VCaP (cell line): ENCODE measurements at regions not wholly inside any gene's neighbourhood (a gene's known extent, or its start where the extent isn't known, plus 50 kb on each side); places are given as distances from the start of the nearest gene placed in this dataset.
"Not testable (repeated sequence)": the region's sequence is repeated elsewhere in the genome, so short reads cannot be mapped to it uniquely, and the experiment has no call there.

Experiments used
- H3K27ac ChIP-seq: fragments of 450-650 bp; 2 replicates; pipeline ENCODE4 v1.5.1; 2017
- TF ChIP-seq, protein P1 (sequence below): fragments of 450-650 bp; conservative IDR thresholded peaks from 2 replicates; pipeline ENCODE4 v1.5.1; 2017; ENCODE audit warnings: mild to moderate bottlenecking, moderate library complexity

DNA sequence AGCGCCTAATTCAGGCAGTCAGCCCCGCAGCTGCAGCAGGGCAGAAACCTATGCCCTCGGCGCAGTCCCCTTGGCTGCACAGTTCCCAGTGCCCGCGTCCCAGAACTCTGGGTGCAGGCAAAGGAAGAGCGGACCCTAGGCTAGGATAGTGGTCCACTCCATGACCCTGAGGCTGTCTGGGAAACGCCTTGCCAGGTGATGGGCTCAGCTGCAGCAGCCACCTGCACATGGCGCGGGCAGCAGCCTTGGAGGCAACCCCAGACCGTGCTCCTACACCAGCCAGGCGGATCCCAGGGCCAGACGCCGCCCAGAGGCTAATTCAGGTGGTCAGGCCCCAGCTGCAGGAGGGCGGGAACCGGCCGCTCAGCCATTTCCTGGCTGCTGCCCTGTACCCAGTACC, 83.0 kb downstream of the POTEC start:
- H3K27ac ChIP-seq: not testable (repeated sequence)

DNA sequence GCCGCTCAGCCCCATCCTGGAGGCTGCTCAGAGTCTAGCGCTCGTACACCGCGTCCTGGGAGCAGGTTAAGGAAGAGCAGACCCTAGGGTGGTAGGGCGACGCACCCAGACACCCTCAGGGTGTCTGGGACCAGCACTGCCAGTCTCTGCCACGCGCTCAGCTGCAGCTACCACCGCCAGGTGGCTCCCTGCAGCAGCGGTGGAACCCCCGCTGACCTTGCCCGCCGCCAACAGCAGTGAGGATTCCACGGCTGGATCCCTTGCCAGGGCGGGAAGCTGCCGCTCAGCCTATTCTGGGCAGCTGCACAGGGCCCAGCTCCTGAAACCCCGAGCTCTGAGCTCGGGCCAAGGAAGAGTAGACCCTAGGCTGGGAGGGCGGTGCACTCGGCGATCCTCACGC, 83.6 kb downstream of the POTEC start:
- H3K27ac ChIP-seq: not testable (repeated sequence)

DNA sequence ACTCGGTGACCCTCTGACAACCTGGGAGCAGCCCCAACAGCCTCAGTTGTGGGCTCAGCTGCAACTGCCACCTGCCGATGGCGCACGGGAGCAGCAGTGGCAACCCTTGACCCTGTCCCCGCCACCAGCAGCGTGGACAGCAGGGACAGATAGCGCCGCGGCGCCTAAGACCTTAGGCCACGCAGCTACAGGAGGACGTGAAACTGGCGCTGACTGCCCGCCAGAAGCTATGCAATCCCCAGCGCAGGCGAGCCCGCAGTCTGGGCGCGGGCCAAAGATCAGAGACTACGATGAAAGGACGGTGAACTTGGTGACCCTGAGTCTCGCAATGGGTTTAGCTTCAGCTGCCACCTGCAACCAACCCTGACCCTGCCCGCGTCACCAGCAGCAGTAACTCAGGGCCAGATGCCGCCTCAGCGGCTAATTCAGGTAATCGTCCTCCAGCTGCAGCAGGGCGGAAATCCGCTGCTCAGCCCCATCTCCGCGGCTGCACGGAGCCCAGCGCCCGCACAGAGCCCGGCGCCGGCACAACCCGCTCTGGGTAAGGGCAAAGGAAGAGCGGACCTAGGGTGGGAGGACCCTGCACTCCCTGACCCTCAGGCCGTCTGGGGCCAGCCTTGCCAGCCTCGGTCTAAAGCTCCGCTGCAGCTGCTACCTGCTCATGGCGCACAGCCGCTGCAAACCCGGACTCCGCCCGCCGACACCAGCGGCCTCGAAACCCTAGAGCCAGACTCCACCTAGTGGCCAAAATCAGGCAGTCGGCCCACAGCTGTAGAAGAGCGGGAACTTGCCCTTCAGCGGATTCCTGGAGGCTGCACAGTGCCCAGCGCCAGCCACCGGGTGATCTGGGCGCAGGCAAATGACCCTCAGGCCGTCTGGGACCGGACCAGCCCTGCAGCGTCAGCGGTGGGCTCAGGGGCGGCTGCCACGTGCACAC, 85.1 kb downstream of the POTEC start:
- not testable (repeated sequence) for H3K27ac ChIP-seq

DNA sequence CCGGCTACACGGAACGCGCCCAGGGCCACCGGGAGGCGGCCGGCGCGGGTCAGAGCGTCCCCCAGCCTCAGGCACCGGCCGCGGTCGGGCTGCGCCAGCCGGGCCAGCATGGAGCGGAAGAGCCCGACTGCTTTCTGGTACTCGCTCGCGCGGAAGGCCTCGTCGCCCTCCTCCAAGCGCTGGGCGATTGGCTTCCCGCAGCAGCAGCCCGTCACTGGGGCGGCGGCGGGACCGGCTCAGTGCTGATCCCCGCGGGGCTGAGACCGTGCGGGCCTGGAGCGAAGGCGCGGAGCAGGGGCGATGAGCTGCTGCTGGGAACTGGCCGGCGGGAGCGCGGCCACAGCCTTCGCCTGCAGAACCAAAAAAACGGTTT, 92.8 kb downstream of the POTEC start:
- peak overlapping the region; percentile 45; the same call in 1 of the 2 replicates for H3K27ac ChIP-seq

DNA sequence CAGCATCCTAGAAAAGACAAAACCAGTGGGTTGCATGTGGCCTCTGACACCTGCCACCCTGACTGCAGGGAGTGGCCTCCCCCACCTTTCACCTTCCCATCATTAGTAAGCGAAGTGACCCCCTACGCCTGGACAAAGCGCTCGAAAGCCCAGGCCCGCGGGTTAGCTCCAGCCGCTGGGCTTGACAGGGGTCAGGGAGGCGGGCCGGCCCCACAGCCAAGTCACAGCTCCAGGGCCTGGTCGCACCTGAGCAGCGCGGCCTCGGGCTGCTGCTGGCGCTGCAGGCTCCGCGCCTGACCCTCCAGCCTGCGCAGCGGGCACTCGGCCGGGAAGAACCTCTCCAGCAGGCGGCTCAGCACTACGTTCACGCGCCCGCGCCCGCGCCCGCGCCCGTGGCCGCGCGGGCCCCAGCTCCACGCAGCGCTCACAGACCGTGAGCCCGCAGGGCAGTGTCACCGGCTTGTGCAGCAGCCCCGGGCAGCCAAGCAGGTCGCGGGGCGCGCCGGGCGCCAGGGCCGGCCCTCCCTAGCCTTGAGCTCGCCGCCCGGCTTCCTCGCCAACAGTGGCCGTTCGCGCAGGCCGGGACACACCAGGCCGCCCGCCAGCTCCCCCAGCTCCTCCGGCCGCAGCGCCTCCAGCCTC, 93.3 kb downstream of the POTEC start:
- peak overlapping the region; percentile 45; the same call in 1 of the 2 replicates for H3K27ac ChIP-seq

DNA sequence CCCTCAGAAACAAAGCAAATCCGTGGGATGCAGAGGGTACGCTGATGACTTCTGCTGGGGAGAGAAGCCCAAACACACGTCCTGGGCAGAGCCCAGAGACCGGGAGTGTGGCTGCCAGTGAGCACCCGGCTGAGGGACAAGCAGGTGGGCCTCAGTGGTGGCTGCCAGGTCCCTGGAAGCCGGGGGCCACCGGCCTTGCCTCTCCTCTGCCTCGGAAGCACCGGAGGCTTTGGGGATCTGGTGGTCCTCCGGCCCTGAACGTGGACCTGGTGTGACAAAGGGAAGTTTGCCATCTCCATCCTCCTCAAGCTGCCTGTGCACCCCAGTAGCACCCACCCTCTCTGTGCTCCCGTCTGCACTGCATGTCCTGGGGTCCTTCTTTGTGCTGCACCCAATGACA, 94.3 kb downstream of the POTEC start:
- not testable (repeated sequence) for H3K27ac ChIP-seq

DNA sequence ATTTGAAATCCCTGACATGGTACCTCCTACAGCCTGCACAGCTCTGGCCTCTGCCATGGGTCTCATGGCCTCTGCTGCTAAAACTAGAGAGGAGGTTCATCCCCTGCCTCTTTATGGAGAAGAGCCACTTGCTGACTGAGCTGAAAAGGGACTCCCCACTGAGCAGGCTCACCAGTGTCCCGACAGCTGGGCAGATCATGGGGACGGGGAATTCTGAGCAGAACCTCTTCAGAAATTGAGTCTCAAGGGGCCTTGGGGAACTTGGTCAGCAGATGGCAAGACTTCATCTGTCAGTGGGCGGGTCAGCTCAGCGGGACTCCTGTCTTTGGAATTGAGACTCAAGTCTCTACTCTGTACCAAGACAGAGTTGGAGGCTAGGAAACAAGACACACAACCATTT, 95.7 kb downstream of the POTEC start:
- not testable (repeated sequence) for H3K27ac ChIP-seq

DNA sequence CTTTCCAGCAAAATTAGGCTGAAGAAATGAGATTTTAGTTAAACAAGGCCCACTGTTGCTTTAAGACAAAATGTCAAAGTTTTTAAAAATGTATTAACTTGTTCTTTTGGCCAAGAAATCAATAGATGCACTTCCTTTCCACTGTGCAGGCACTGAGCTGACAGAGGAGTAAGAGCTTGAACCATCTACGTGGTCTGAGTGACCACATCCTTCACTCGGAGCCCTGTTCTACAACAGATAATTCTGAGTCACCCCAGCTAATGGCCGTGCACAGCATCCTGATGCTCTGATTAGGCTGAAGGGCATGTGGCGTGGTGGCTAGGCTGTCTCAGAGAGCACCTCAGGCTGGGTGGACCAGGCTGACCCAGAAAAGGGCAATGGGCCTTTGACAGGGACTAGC, 107.9 kb downstream of the POTEC start:
- not testable (repeated sequence) for H3K27ac ChIP-seq

DNA sequence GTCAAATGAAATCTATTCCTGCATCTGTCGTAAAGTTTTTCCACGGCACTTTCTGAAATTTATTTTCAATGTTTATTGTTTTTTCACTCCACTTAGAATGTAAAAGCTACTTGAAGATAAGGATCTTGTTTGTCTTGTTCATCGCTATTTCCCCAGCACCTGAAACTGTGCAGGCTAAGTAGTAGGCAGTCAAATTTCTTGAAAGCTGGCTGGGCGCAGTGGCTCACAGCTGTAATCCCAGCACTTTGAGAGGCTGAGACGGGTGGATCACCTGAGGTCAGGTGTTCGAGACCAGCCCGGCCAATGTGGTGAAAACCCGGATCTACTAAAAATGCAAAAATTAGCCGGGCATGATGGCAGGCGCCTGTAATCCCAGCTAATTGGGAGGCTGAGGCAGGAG, 111.0 kb downstream of the POTEC start:
- H3K27ac ChIP-seq: not testable (repeated sequence)

DNA sequence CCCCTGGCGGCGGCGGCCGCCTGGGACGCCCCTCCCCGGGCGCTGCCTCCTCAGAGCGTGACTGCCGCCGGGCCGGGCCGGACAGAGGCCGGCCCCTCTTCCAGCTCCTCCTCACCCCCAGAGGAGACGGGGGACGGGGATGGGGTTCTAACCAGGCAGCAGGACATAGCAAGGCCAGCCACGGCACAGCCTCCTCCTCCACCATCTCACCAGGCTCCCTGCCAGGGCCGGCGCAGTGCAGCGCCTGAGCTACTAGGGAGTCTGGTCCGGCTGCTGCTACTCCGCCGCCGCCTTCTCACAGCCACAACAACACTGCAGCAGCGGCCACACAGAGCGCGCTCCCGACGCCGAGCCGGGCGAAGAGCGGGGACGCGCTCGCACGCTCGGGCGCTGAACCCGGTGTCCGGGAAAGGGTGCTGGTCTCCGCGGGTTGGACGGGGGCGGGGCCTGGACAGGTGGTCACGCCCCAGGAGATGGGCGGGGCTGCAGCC, 112.3 kb downstream of the POTEC start:
- TF ChIP-seq, protein P1, sequence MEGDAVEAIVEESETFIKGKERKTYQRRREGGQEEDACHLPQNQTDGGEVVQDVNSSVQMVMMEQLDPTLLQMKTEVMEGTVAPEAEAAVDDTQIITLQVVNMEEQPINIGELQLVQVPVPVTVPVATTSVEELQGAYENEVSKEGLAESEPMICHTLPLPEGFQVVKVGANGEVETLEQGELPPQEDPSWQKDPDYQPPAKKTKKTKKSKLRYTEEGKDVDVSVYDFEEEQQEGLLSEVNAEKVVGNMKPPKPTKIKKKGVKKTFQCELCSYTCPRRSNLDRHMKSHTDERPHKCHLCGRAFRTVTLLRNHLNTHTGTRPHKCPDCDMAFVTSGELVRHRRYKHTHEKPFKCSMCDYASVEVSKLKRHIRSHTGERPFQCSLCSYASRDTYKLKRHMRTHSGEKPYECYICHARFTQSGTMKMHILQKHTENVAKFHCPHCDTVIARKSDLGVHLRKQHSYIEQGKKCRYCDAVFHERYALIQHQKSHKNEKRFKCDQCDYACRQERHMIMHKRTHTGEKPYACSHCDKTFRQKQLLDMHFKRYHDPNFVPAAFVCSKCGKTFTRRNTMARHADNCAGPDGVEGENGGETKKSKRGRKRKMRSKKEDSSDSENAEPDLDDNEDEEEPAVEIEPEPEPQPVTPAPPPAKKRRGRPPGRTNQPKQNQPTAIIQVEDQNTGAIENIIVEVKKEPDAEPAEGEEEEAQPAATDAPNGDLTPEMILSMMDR: peak; percentile 36; the same call in 1 of the 2 replicates
- peak overlapping the region; percentile 50; the same call in 1 of the 2 replicates for H3K27ac ChIP-seq

DNA sequence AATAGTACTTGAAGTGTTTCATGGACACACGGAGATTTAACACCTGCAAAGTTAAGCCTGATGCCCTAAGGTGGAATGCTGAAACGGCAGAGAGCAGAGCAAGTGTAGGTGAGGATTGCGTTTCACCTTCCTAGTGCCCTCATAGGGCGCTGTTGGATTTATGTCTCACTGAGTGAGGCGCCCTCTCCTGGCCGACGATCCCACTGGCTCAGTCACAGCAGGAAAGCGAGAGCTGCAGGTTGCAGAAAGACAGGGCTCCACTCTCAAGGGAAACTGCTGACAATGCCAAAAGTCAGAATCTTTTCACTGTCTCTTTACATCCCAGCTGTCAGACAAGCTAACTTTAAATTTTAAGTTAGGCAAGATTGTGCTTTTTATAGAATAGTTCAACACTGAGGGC, 127.6 kb downstream of the POTEC start:
- H3K27ac ChIP-seq: not testable (repeated sequence)

DNA sequence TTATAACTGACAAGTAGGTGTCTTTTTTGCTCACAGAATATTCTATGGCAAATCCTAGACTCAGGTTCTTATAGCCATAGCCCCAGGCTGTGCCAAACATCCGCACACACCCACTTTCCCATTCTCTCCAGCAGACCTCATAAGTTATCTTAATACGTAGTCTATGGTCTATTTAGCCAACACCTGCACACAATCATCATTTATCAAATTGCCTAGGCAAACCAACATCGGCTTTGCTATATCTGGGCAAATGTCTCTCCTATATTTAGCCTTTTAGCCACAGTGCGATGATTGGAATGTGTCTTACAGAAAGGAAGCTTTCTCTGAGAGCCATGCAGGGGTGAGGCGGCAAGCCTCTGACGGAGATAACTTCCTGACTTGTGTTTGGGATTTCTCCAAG, 128.0 kb downstream of the POTEC start:
- H3K27ac ChIP-seq: not testable (repeated sequence)

DNA sequence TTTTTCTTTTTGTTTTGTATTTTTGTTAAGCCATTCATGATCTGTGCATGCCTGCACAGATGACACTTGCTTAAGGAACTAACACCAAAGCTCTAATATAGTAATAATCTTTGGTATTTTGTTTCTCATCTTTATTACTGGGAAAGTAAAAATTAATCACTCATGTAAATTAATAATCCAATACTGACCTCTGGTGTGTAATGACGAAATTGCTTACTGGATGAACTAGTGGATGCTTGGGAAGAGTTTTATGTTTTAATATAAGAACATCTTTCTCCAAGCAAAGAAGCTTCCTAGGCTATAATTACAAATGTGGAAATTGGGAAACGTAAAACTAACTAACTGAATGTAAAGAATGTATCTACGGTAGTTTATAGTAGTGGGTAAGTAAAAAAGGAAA, 147.9 kb downstream of the POTEC start:
- TF ChIP-seq, protein P1: peak; percentile 28; the same call in 1 of the 2 replicates
- not testable (repeated sequence) for H3K27ac ChIP-seq

DNA sequence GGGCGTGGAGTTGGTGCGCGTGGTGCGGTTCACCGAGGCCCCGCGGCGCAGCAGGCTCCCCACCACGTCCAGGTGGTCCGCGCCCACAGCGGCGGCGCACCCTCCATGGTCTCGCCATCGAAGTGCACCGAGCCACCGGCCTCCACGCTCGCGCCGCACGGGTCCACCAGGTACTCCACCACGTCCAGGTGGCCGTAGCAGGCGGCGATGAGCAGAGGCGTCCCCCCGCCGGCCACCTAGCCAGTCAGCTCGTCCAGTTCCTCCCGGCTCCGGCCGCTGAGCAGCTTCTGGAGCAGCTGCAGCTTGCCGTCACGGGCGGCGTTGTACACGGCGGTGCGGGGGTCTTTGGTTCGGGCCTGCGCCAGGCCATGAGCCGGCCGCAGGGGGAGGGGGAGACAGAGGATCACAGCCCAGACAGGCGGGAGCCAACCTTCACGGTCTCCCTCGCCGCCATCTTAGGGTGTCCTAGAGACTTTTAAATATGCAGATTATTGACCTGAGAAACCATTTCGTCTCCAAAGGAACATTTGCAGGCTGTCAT, 149.8 kb downstream of the POTEC start:
- H3K27ac ChIP-seq: not testable (repeated sequence)

DNA sequence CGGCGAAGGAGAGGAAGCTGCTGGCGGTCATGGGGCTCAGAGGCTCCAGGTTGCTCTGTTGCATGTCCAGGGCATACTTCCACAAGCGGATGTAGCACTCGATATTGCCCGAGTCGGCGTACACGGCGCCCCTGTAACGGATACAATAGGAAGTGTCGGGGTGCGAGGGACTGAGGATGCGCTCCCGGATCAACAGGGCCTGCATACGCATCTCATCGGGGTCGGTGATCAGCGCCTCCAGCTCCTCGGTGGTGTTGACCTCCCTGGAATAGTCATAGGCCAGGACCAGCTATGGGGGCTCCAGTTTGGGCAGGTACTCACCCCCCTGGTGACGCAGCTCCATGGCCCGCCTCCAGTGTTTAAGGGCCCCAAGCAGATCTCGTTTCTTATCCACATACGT, 150.8 kb downstream of the POTEC start:
- H3K27ac ChIP-seq: not testable (repeated sequence)

DNA sequence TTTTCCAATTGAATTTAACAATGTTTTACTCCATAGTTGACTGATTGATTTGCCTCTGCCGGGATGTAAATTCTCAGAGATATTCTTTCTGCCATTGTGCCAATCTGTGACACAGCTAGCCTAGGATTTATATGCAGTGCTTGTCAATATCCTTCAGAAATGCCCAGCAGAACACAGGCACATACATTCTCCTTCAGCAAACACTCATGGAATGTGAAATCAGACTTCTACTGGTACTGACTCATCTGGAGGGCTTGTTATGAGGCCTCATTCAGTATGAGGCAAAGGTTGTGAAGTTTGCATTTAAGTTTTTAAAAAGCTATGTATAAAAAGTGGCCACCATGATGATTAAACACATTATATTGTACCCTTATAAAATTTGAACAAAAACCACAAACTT, 158.4 kb downstream of the POTEC start:
- not testable (repeated sequence) for H3K27ac ChIP-seq

DNA sequence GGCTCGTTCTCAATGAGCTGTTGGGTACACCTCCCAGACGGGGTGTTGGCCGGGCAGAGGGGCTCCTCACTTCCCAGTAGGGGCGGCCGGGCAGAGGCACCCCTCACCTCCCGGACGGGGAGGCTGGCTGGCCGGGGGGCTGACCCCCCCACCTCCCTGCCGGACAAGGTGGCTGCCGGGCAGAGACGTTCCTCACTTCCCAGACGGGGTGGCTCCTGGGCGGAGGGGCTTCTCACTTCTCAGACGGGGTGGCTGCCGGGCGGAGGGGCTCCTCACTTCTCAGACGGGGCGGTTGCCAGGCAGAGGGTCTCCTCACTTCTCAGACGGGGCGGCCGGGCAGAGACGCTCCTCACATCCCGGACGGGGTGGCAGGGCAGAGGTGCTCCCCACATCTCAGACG, 160.7 kb downstream of the POTEC start:
- H3K27ac ChIP-seq: not testable (repeated sequence)

DNA sequence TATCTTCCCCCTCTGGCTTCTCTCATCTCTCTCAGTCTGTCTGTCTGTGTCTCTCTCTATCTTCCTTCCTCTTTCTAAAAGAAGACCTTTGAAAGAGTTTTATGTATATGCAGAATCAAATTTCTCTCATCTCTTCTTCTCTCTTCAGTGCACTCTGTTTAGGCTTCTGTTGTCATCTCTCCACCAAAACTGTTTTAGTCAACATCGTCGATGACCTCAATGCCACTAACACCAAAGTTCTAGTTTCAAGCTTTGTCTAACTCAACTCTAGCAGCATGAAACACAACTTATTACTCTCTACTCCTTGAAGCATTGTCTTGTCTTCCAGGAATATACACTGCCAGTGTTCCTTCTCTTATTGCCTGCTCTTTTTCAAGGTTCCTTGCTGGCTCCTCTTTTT, 163.9 kb downstream of the POTEC start:
- H3K27ac ChIP-seq: not testable (repeated sequence)

DNA sequence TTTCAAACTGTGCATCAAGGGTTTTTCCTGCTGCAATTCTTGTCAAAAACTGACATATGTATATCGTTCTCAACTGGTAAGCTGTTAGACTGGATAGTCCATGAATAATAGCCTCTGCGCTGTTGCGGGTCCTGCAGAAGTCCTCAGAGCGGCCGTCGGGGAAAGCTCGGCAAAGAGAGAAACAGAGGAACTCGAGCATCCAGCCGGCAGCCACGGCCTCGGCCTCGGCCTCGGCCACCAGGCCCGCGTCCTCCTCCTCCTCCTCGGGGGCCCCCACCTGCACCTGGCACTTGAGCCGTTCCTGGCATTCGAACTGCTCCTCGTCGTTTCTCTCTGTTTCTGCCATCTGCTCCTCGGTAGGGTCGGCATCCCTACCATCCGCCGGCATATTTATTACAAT, 165.0 kb downstream of the POTEC start:
- H3K27ac ChIP-seq: not testable (repeated sequence)

DNA sequence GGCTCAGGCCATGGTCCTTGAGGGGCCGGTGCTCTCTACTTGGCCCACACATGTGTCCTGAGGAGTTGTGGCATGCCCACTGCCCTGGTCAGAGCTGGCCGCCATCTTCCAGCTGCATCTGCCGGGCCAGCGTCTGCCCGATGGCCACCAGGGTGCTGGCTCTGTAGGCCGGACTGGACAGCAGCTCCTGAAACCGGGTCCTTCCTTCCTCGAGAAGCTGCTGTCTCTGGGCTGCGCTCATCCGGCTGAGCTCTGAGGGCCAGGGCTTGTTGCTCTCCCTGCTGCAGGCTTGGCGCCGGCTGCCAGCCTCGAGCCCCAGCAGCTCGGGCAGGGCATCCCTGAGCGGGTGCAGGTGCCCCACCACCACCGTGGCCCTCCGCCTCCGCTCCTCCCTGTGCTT, 182.1 kb downstream of the POTEC start:
- H3K27ac ChIP-seq: not testable (repeated sequence)
